ENCODE measurements at regions not wholly inside any gene's neighbourhood (a gene's known extent, or its start where the extent isn't known, plus 50 kb on each side); places are given as distances from the start of the nearest gene placed in this dataset.

GRCh38 chr19:27876489-27876888 lies 1336.5 kb downstream of the UQCRFS1 start:
- H3K27me3 ChIP-seq: no peaks in the 10 kb centered on the region
- peak in 1 of 2 donors; percentile 54 for DNase-seq (ENCODE audit: extremely low spot score in 2 of 2)
- H3K27ac ChIP-seq: no peak overlapping the region
- H3K4me3 ChIP-seq: no peak overlapping the region
- no peaks in the 10 kb centered on the region for H3K36me3 ChIP-seq
- H3K9me3 ChIP-seq: no peaks in the 10 kb centered on the region
- TF ChIP-seq CTCF (IDR thresholded peaks at IDR 0.05) (no peak), POLR2A (IDR thresholded peaks at IDR 0.05) (no peak), POLR2AphosphoS5 (IDR thresholded peaks at IDR 0.05; ENCODE audit: insufficient read depth in 1 of 2, low read depth in 1 of 2) (no peak)
- H3K4me1 ChIP-seq: no peaks in the 10 kb centered on the region
- intact Hi-C loops (cut with DNase I): no loop called here

GRCh38 chr19:27872370-27872769 lies 1340.6 kb downstream of the UQCRFS1 start:
- DNase-seq (ENCODE audit: extremely low spot score in 2 of 2): no peak
- H3K4me3 ChIP-seq: no peak overlapping the region
- H3K27ac ChIP-seq: no peak overlapping the region
- no peaks in the 10 kb centered on the region for H3K9me3 ChIP-seq
- H3K27me3 ChIP-seq: no peaks in the 10 kb centered on the region
- no peaks in the 10 kb centered on the region for H3K36me3 ChIP-seq
- TF ChIP-seq POLR2A (IDR thresholded peaks at IDR 0.05): no peak
- TF ChIP-seq CTCF (IDR thresholded peaks at IDR 0.05): no peak
- TF ChIP-seq POLR2AphosphoS5 (IDR thresholded peaks at IDR 0.05; ENCODE audit: insufficient read depth in 1 of 2, low read depth in 1 of 2): no peak
- intact Hi-C loops (cut with DNase I): no loop called here
- no peaks in the 10 kb centered on the region for H3K4me1 ChIP-seq

- H3K27ac ChIP-seq: no peak overlapping the region
- H3K27me3 ChIP-seq: no peaks in the 10 kb centered on the region
- no peak overlapping the region for H3K4me3 ChIP-seq
- intact Hi-C loops (cut with DNase I): no loop called here
- no peak for DNase-seq (ENCODE audit: extremely low spot score in 2 of 2)
- no peaks in the 10 kb centered on the region for H3K4me1 ChIP-seq
- no peaks in the 10 kb centered on the region for H3K36me3 ChIP-seq
- no peaks in the 10 kb centered on the region for H3K9me3 ChIP-seq
- TF ChIP-seq POLR2AphosphoS5 (IDR thresholded peaks at IDR 0.05; ENCODE audit: insufficient read depth in 1 of 2, low read depth in 1 of 2): no peak
- TF ChIP-seq POLR2A (IDR thresholded peaks at IDR 0.05): no peak
- TF ChIP-seq CTCF (IDR thresholded peaks at IDR 0.05): no peak
These were observed 1342.7 kb downstream of the UQCRFS1 start for GRCh38 chr19:27870293-27870692.

GRCh38 chr19:27868007-27868406 lies 1344.9 kb downstream of the UQCRFS1 start:
- Histone ChIP-seq H3K4me1 (no peaks in the 10 kb centered on the region), H3K27ac (no peak overlapping the region), H3K9me3 (no peaks in the 10 kb centered on the region), H3K27me3 (no peaks in the 10 kb centered on the region), H3K4me3 (no peak overlapping the region), H3K36me3 (no peaks in the 10 kb centered on the region)
- DNase-seq (ENCODE audit: extremely low spot score in 2 of 2): no peak
- TF ChIP-seq CTCF (IDR thresholded peaks at IDR 0.05): no peak
- TF ChIP-seq POLR2A (IDR thresholded peaks at IDR 0.05): no peak
- no peak for TF ChIP-seq POLR2AphosphoS5 (IDR thresholded peaks at IDR 0.05; ENCODE audit: insufficient read depth in 1 of 2, low read depth in 1 of 2)
- intact Hi-C loops (cut with DNase I): no loop called here

- Histone ChIP-seq H3K4me1 (no peaks in the 10 kb centered on the region), H3K4me3 (no peak overlapping the region), H3K9me3 (peaks cover under 1% of the 10 kb centered on the region), H3K36me3 (no peaks in the 10 kb centered on the region), H3K27ac (no peak overlapping the region), H3K27me3 (no peaks in the 10 kb centered on the region)
- intact Hi-C loops (cut with DNase I): no loop called here
- no peak for TF ChIP-seq CTCF (IDR thresholded peaks at IDR 0.05)
- TF ChIP-seq POLR2AphosphoS5 (IDR thresholded peaks at IDR 0.05; ENCODE audit: insufficient read depth in 1 of 2, low read depth in 1 of 2): no peak
- TF ChIP-seq POLR2A (IDR thresholded peaks at IDR 0.05): no peak
- peak; percentile 12 to 47 for DNase-seq (ENCODE audit: extremely low spot score in 2 of 2)
These were observed 1346.8 kb downstream of the UQCRFS1 start for GRCh38 chr19:27865927-27866777.

All from vagina (tissue), 2 donors.